Lower leg skin (tissue), 3 donors: ENCODE measurements at regions not wholly inside any gene's neighbourhood (a gene's known extent, or its start where the extent isn't known, plus 50 kb on each side); places are given as distances from the start of the nearest gene placed in this dataset.
"Not testable (repeated sequence)": the region's sequence is repeated elsewhere in the genome, so short reads cannot be mapped to it uniquely, and the experiment has no call there.

Experiments used
- CTCF ChIP-seq, 3 donors: fragments of 450-650 bp; IDR thresholded peaks; one replicate each; pipeline ENCODE4 v1.5.1; 2016; ENCODE audit warnings: antibody characterized with exemption in 3 of 3, mild to moderate bottlenecking in 3 of 3, moderate library complexity in 2 of 3
- POLR2A ChIP-seq, 2 donors: fragments of 450-650 bp; IDR thresholded peaks; one replicate each; pipeline ENCODE4 v1.6.1; 2016 to 2017; ENCODE audit warnings: antibody characterized with exemption in 2 of 2, mild to moderate bottlenecking in 1 of 2, moderate library complexity in 1 of 2

- not testable (repeated sequence) for TF ChIP-seq CTCF, POLR2A (IDR thresholded peaks at IDR 0.05)
Observed at GRCh38 chr16:88311860-88312259, 70.9 kb upstream of the ZNF469 start.
